Astrocyte (in vitro differentiated cells and primary cell): ENCODE measurements at regions not wholly inside any gene's neighbourhood (a gene's known extent, or its start where the extent isn't known, plus 50 kb on each side); places are given as distances from the start of the nearest gene placed in this dataset.

Source experiments
- DNase-seq: peaks from one replicate; pipeline ENCODE4 v3.0.0-alpha.2; 2010; ENCODE audit warnings: low read depth
- FAIRE-seq: peaks from 2 replicates; lab custom pipeline; 2011; peaks lifted over from hg19 to GRCh38; lab: Jason Lieb, UNC
- H2AFZ ChIP-seq: 2 replicates; pipeline ENCODE4 v1.6.0; 2012; ENCODE audit warnings: low read depth, low read length, inconsistent platforms
- H3K27ac ChIP-seq: 2 replicates; pipeline ENCODE4 v1.5.1; 2011; ENCODE audit warnings: low read depth, low read length, inconsistent platforms
- H3K27me3 ChIP-seq: 2 replicates; pipeline ENCODE4 v1.6.0; 2011; ENCODE audit warnings: low read length, inconsistent platforms; ENCODE audit not compliant: insufficient read depth
- H3K36me3 ChIP-seq: 2 replicates; pipeline ENCODE4 v1.5.1; 2011; ENCODE audit warnings: low read length, inconsistent platforms; ENCODE audit not compliant: insufficient read depth
- H3K4me1 ChIP-seq: 2 replicates; pipeline ENCODE4 v1.5.1; 2011; ENCODE audit warnings: low read length, inconsistent platforms; ENCODE audit not compliant: insufficient read depth
- H3K4me2 ChIP-seq: 2 replicates; pipeline ENCODE4 v1.6.0; 2012; ENCODE audit warnings: low read length, inconsistent platforms
- H3K4me3 ChIP-seq: 2 replicates; pipeline ENCODE4 v1.5.1; 2011; ENCODE audit warnings: low read depth, mild to moderate bottlenecking, low read length, inconsistent platforms; ENCODE audit not compliant: insufficient read depth
- H3K79me2 ChIP-seq: 2 replicates; pipeline ENCODE4 v1.6.0; 2012; ENCODE audit warnings: mild to moderate bottlenecking, low read length, inconsistent platforms; ENCODE audit not compliant: insufficient read depth
- H3K9ac ChIP-seq: 2 replicates; pipeline ENCODE4 v1.6.0; 2012; ENCODE audit warnings: mild to moderate bottlenecking, low read length, inconsistent platforms
- H3K9me3 ChIP-seq: 2 replicates; pipeline ENCODE4 v1.5.1; 2012; ENCODE audit warnings: low read depth, mild to moderate bottlenecking, low read length, inconsistent platforms; ENCODE audit not compliant: insufficient read depth
- H4K20me1 ChIP-seq: 2 replicates; pipeline ENCODE4 v1.6.0; 2012; ENCODE audit warnings: low read length, inconsistent platforms; ENCODE audit not compliant: insufficient read depth
- H3K27ac Mint-ChIP-seq: one replicate; pipeline ENCODE4 v1.8.0; 2021; ENCODE audit warnings: mild to moderate bottlenecking, mixed read lengths; ENCODE audit not compliant: unreplicated experiment
- H3K27me3 Mint-ChIP-seq: one replicate; pipeline ENCODE4 v1.8.0; 2021; ENCODE audit warnings: low read depth, mixed read lengths; ENCODE audit not compliant: unreplicated experiment
- H3K36me3 Mint-ChIP-seq: one replicate; pipeline ENCODE4 v1.8.0; 2021; ENCODE audit warnings: low read depth, mixed read lengths; ENCODE audit not compliant: unreplicated experiment
- H3K4me1 Mint-ChIP-seq: one replicate; pipeline ENCODE4 v1.8.0; 2021; ENCODE audit warnings: low read depth, mixed read lengths; ENCODE audit not compliant: unreplicated experiment
- H3K4me3 Mint-ChIP-seq: one replicate; pipeline ENCODE4 v1.8.0; 2021; ENCODE audit warnings: mild to moderate bottlenecking, moderate library complexity, mixed read lengths; ENCODE audit not compliant: unreplicated experiment
- H3K9me3 Mint-ChIP-seq: one replicate; pipeline ENCODE4 v1.8.0; 2021; ENCODE audit warnings: mild to moderate bottlenecking, mixed read lengths; ENCODE audit not compliant: unreplicated experiment
- EZH2 ChIP-seq: IDR thresholded peaks from 2 replicates; pipeline ENCODE4 v1.6.1; 2012; ENCODE audit warnings: mild to moderate bottlenecking, low read length, inconsistent platforms; ENCODE audit not compliant: insufficient read depth
- TF ChIP-seq, protein P1 (sequence below): IDR thresholded peaks from 2 replicates; pipeline ENCODE4 v1.5.1; 2011; ENCODE audit warnings: low read depth, mild to moderate bottlenecking, inconsistent platforms, low read length, moderate library complexity; ENCODE audit not compliant: insufficient read depth

DNA sequence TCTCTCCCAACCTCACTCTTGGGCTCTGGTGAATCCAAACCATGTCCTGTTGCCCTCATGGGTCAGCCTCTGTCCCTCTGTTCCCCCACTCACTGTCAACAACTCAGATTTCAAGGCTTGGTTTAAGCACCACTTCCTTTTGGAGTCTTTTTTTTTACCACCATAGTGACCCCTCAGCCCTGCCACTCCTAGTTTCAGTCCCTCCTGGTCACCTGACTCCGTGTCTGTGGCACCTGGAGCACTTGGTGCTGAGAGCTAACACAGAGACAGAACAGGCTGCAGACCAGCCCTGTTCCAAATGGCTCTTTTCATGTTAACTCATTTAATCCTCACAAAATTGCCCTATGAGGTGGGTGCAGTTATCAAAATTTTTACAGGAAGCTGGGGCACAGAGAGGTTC is 53.6 kb upstream of the SMNDC1 start:
- Histone ChIP-seq H3K4me1 (peaks cover 44% of the 10 kb centered on the region), H3K27me3 (no peaks in the 10 kb centered on the region), H2AFZ (no peak overlapping the region), H3K79me2 (no peaks in the 10 kb centered on the region), H3K9me3 (no peaks in the 10 kb centered on the region), H3K9ac (no peak overlapping the region), H3K27ac (no peak overlapping the region), H3K4me2 (no peak overlapping the region), H3K36me3 (no peaks in the 10 kb centered on the region), H3K4me3 (no peak overlapping the region), H4K20me1 (no peaks in the 10 kb centered on the region)
- FAIRE-seq, result no peak
- Mint-ChIP-seq H3K4me1 (peaks cover 53% of the 10 kb centered on the region), H3K36me3 (no peaks in the 10 kb centered on the region), H3K27ac (no peak overlapping the region), H3K27me3 (no peaks in the 10 kb centered on the region), H3K4me3 (no peak overlapping the region), H3K9me3 (no peaks in the 10 kb centered on the region)
- TF ChIP-seq EZH2, result no peak
- TF ChIP-seq, protein P1, sequence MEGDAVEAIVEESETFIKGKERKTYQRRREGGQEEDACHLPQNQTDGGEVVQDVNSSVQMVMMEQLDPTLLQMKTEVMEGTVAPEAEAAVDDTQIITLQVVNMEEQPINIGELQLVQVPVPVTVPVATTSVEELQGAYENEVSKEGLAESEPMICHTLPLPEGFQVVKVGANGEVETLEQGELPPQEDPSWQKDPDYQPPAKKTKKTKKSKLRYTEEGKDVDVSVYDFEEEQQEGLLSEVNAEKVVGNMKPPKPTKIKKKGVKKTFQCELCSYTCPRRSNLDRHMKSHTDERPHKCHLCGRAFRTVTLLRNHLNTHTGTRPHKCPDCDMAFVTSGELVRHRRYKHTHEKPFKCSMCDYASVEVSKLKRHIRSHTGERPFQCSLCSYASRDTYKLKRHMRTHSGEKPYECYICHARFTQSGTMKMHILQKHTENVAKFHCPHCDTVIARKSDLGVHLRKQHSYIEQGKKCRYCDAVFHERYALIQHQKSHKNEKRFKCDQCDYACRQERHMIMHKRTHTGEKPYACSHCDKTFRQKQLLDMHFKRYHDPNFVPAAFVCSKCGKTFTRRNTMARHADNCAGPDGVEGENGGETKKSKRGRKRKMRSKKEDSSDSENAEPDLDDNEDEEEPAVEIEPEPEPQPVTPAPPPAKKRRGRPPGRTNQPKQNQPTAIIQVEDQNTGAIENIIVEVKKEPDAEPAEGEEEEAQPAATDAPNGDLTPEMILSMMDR, result no peak
- DNase-seq, result no peak

DNA sequence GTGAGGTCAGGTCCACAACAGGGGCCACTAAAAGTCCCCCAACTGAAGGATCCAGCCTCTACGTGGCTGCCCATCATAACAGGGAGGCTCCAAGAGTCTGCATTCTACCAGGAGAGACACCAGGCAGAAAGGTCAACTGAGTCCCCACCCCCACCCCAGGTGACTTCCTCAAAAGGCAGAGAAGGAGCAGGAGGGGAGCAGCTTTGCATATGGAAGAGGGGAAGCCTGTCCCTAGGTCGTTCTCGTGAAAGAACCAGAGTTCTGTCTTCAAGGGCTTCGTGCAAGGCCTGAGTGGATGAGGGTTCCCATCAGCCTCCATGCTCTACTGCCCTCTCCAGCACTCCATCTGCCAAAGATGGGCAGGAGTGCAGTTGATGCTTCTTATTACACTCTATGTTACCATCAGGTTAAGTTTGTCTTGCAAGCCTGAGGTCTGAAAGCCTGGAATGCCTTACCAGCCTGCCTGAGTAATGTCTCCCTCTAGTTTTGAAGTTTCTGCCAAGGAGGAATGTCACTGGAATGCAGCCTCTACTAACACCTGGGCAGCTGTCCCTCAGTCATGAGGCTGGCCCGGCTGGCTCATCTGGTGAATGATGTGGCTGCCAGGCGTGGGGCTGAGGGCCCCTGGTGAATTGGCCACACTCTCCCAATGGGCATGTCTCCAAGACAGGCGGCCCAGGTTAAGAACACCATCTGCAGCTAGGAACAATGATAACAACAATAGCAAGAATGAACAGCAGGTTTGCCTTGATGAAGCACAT is 54.3 kb upstream of the SMNDC1 start:
- H3K9me3 Mint-ChIP-seq, result no peaks in the 10 kb centered on the region
- Histone ChIP-seq H3K27ac (no peak overlapping the region), H2AFZ (no peak overlapping the region), H3K4me1 (peaks cover 42% of the 10 kb centered on the region), H3K4me2 (no peak overlapping the region), H3K27me3 (no peaks in the 10 kb centered on the region), H3K4me3 (no peak overlapping the region), H3K9me3 (no peaks in the 10 kb centered on the region), H3K79me2 (no peaks in the 10 kb centered on the region), H3K36me3 (no peaks in the 10 kb centered on the region), H4K20me1 (no peaks in the 10 kb centered on the region), H3K9ac (no peak overlapping the region)
- peak overlapping the region; percentile 4 for H3K4me3 Mint-ChIP-seq
- TF ChIP-seq, protein P1, result no peak
- TF ChIP-seq EZH2, result no peak
- peak; percentile 58 for DNase-seq
- no peak overlapping the region for H3K27ac Mint-ChIP-seq
- no peak for FAIRE-seq
- peaks cover 51% of the 10 kb centered on the region for H3K4me1 Mint-ChIP-seq
- H3K36me3 Mint-ChIP-seq, result no peaks in the 10 kb centered on the region
- no peaks in the 10 kb centered on the region for H3K27me3 Mint-ChIP-seq

DNA sequence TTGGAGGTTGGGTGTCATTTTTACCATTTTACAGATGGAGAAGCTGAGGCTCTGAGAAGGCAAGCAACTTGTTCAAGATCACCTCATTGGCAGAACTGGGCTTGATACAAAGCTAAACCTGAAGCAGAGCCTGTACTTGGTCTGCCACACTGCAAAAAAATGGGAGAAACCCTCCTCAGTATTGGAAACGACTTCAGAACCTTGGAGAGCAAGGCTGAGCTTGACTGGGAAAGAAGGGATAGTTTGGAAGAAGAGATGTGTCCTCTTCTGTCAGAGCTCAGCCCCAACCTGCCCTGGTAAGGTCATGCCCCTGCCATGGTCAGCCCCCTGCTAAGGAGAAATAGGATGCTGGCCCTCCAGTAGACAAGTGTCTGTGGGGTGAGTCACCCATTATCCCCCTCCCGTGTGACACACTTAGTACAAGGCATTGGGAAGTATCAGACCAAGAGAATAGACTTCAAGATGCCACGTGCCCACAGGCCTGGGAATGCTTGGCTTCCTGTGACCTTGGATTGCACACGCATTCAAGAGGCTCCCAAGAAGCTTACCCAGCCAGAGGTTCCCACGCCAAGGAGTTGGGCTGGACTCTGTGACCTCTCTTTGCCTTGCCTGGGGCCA is 56.2 kb upstream of the SMNDC1 start:
- no peak for TF ChIP-seq EZH2
- TF ChIP-seq, protein P1, result no peak
- no peak overlapping the region for H2AFZ ChIP-seq
- Mint-ChIP-seq H3K9me3 (no peaks in the 10 kb centered on the region), H3K27me3 (no peaks in the 10 kb centered on the region), H3K4me1 (peaks cover 56% of the 10 kb centered on the region), H3K36me3 (no peaks in the 10 kb centered on the region), H3K27ac (peak overlapping the region; percentile 41), H3K4me3 (no peak overlapping the region)
- no peaks in the 10 kb centered on the region for H3K36me3 ChIP-seq
- no peaks in the 10 kb centered on the region for H3K79me2 ChIP-seq
- no peak overlapping the region for H3K27ac ChIP-seq
- FAIRE-seq (no peak), DNase-seq (peak; percentile 13)
- no peaks in the 10 kb centered on the region for H3K9me3 ChIP-seq
- no peaks in the 10 kb centered on the region for H4K20me1 ChIP-seq
- H3K27me3 ChIP-seq, result no peaks in the 10 kb centered on the region
- peaks cover 43% of the 10 kb centered on the region for H3K4me1 ChIP-seq
- H3K4me3 ChIP-seq, result no peak overlapping the region
- no peak overlapping the region for H3K4me2 ChIP-seq
- no peak overlapping the region for H3K9ac ChIP-seq
